KMS-11 (cell line): ENCODE measurements at regions not wholly inside any gene's neighbourhood (a gene's known extent, or its start where the extent isn't known, plus 50 kb on each side); places are given as distances from the start of the nearest gene placed in this dataset.

Experiments used
- H2AFZ ChIP-seq: fragments of 200-600 bp; sonication (generic); 2 replicates; pipeline ENCODE4 v1.6.1; 2016; ENCODE audit warnings: antibody characterized with exemption, mixed run types, low read depth
- H3K27ac ChIP-seq: fragments of 200-600 bp; sonication (generic); 2 replicates; pipeline ENCODE4 v1.6.1; 2016; ENCODE audit warnings: mild to moderate bottlenecking, mixed run types
- H3K27me3 ChIP-seq: fragments of 200-600 bp; sonication (generic); 2 replicates; pipeline ENCODE4 v1.6.1; 2017; ENCODE audit warnings: mild to moderate bottlenecking, low read depth, mixed run types, moderate library complexity; ENCODE audit not compliant: insufficient read depth
- H3K36me3 ChIP-seq: fragments of 200-600 bp; sonication (generic); 2 replicates; pipeline ENCODE4 v1.6.1; 2017; ENCODE audit warnings: mild to moderate bottlenecking, mixed run types; ENCODE audit not compliant: insufficient read depth
- H3K4me1 ChIP-seq: fragments of 200-600 bp; sonication (generic); 2 replicates; pipeline ENCODE4 v1.6.1; 2016; ENCODE audit warnings: mild to moderate bottlenecking, low read depth, mixed run types; ENCODE audit not compliant: poor library complexity, severe bottlenecking
- H3K4me2 ChIP-seq: fragments of 200-600 bp; sonication (generic); 2 replicates; pipeline ENCODE4 v1.7.0; 2016; ENCODE audit warnings: mild to moderate bottlenecking, mixed run types
- H3K4me3 ChIP-seq: fragments of 200-600 bp; sonication (generic); IDR thresholded peaks from 2 replicates; pipeline ENCODE4 v1.6.1; 2017; ENCODE audit warnings: low read depth, low read length, mixed read lengths; ENCODE audit not compliant: insufficient read depth
- H3K79me2 ChIP-seq: fragments of 200-600 bp; sonication (generic); 2 replicates; pipeline ENCODE4 v1.6.1; 2016; ENCODE audit warnings: low read depth, mixed run types; ENCODE audit not compliant: insufficient read depth
- H3K9ac ChIP-seq: fragments of 200-600 bp; sonication (generic); 2 replicates; pipeline ENCODE4 v1.6.1; 2016; ENCODE audit warnings: mild to moderate bottlenecking, mixed run types
- H4K20me1 ChIP-seq: fragments of 200-600 bp; sonication (generic); 2 replicates; pipeline ENCODE4 v1.6.1; 2016; ENCODE audit warnings: mild to moderate bottlenecking, mixed run types; ENCODE audit not compliant: insufficient read depth
- TF ChIP-seq, protein P1 (sequence below): fragments of 200-600 bp; sonication (generic); conservative IDR thresholded peaks from 2 replicates; pipeline ENCODE4 v1.6.1; 2017; ENCODE audit warnings: low read depth, mild to moderate bottlenecking, antibody characterized with exemption, low read length, moderate library complexity, mixed read lengths

DNA sequence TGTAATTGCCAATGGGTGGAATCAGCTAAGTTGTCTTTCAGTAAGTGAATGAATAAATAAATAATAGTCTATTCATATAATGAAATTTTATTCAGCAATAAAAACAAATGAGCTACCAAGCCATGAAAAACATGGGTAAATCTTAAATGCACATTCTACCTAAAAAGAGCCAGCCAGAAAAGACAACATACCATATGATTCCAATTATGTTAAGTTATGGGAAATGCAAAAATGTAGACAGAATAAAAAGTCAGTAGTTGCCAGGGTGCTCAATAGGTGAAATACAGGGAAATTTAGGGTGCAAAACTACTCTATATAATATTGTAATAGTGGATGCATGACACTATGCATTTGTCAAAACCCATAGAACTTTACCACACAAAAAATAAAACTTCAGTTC, 277.2 kb upstream of the EPHA6 start:
- no peak overlapping the region for H3K4me3 ChIP-seq
- H2AFZ ChIP-seq: no peak overlapping the region
- H3K27ac ChIP-seq: no peak overlapping the region
- H3K4me2 ChIP-seq: no peak overlapping the region
- H3K27me3 ChIP-seq: no peaks in the 10 kb centered on the region
- H4K20me1 ChIP-seq: no peaks in the 10 kb centered on the region
- TF ChIP-seq, protein P1, sequence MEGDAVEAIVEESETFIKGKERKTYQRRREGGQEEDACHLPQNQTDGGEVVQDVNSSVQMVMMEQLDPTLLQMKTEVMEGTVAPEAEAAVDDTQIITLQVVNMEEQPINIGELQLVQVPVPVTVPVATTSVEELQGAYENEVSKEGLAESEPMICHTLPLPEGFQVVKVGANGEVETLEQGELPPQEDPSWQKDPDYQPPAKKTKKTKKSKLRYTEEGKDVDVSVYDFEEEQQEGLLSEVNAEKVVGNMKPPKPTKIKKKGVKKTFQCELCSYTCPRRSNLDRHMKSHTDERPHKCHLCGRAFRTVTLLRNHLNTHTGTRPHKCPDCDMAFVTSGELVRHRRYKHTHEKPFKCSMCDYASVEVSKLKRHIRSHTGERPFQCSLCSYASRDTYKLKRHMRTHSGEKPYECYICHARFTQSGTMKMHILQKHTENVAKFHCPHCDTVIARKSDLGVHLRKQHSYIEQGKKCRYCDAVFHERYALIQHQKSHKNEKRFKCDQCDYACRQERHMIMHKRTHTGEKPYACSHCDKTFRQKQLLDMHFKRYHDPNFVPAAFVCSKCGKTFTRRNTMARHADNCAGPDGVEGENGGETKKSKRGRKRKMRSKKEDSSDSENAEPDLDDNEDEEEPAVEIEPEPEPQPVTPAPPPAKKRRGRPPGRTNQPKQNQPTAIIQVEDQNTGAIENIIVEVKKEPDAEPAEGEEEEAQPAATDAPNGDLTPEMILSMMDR: no peak
- H3K4me1 ChIP-seq: no peaks in the 10 kb centered on the region
- no peak overlapping the region for H3K9ac ChIP-seq
- H3K36me3 ChIP-seq: no peaks in the 10 kb centered on the region
- H3K79me2 ChIP-seq: no peaks in the 10 kb centered on the region

DNA sequence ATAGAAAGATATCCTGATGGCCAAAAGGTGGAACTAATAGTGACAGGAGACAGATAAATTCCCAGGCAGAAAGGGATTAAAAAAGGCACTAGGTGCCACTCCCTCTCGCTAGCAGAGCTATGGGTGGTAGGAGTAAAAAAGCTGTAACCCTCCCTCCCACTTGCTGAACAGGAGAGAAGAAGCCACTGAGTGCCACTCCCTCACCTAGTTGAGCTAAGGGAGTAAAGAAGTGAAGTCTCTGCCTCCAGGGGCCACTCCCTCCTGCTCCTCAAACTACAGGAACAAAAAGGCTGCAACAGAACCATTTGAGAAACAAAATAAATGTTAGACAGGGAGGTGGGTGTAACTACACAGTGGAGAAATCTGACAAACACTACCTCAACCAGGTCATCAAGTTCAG, 276.2 kb upstream of the EPHA6 start:
- Histone ChIP-seq H3K4me2 (no peak overlapping the region), H3K4me1 (no peaks in the 10 kb centered on the region), H3K79me2 (no peaks in the 10 kb centered on the region), H3K27me3 (no peaks in the 10 kb centered on the region), H3K9ac (no peak overlapping the region), H3K4me3 (no peak overlapping the region), H4K20me1 (no peaks in the 10 kb centered on the region), H3K36me3 (no peaks in the 10 kb centered on the region), H2AFZ (no peak overlapping the region), H3K27ac (no peak overlapping the region)
- TF ChIP-seq, protein P1: no peak

DNA sequence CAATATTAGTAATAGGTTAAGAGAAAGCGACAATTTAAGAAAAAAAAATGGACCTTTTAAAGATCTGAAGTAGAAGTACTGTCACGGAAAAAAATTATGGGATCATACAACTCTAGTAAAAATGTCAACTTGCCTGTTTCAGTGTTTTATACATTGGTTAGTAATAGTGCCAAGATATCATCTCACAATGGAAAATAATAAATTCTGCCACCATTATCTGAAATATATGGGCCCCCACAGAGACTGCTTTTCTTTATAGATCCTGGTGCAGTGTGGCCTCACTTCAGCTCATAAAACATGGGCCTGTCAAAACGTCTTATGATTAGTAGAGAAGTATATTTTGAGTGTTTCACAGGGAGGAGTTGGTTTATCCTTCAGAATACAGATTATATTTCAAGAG, 266.3 kb upstream of the EPHA6 start:
- H3K4me2 ChIP-seq: no peak overlapping the region
- no peaks in the 10 kb centered on the region for H3K4me1 ChIP-seq
- TF ChIP-seq, protein P1: no peak

DNA sequence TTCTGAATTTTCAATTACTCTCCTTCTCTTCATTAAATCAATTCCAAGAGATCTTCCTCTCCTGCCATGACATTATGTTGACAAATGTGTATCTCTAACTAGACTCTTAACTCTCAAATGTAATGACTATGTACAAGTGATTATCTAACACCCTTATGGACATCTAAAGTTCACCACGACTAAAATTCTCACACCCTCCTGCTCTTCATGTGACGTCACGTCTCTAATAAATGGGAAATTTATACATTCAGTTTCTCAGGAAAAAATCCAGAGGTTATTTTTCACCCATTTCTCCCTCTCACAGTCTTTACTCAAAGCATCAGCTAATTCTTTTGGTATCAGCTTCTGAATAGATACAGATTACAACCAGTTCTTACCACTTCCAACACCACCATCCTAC, 237.5 kb upstream of the EPHA6 start:
- Histone ChIP-seq H3K27ac (no peak overlapping the region), H3K9ac (no peak overlapping the region), H3K4me1 (no peaks in the 10 kb centered on the region), H3K27me3 (no peaks in the 10 kb centered on the region), H3K79me2 (no peaks in the 10 kb centered on the region), H3K4me3 (no peak overlapping the region), H3K4me2 (no peak overlapping the region), H2AFZ (no peak overlapping the region), H3K36me3 (no peaks in the 10 kb centered on the region), H4K20me1 (no peaks in the 10 kb centered on the region)
- TF ChIP-seq, protein P1: no peak

More for the DNA sequence above, 266.3 kb upstream of the EPHA6 start:
- Histone ChIP-seq H3K79me2 (no peaks in the 10 kb centered on the region), H3K27ac (no peak overlapping the region), H3K9ac (no peak overlapping the region), H3K36me3 (no peaks in the 10 kb centered on the region), H2AFZ (no peak overlapping the region), H4K20me1 (no peaks in the 10 kb centered on the region), H3K4me3 (no peak overlapping the region), H3K27me3 (no peaks in the 10 kb centered on the region)
